ENCODE measurements at regions not wholly inside any gene's neighbourhood (a gene's known extent, or its start where the extent isn't known, plus 50 kb on each side); places are given as distances from the start of the nearest gene placed in this dataset.

DNA sequence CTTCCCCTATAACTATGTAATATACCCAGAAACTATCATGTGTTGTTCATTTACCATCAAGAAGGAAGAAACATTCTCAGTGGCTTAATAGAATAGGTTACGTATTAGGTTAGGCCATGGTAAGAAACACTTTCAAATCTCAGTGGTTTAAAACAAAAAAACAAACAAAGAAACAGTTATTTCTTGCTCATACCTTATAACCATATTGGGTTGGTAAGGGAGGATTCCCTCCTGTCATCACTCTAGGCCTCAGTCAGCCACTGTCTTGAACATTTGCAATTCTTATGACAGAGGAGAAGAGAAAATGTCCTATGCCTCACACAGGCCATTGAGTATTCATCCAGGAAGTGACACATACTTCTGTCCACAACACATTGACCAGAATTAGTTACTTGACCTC lies 727.7 kb upstream of the NECTIN3 start:
- BruUV-seq (replicated peaks) = no TSS peak
- intact Hi-C loops (cut with micrococcal nuclease) = no loop called here
- ATAC-seq (no peak), FAIRE-seq (no peak), DNase-seq (ENCODE audit: extremely low read depth in 1 of 4, low spot score in 3 of 4) (no peak)
- H3K9me3 ChIP-seq (replicated peaks; ENCODE audit: control insufficient read depth, insufficient read depth, low read depth, low read length) = no peaks in the 10 kb centered on the region
- in situ Hi-C loops (cut with MboI) = no loop called here
- ChIA-PET CTCF (ENCODE audit: low intra/inter-chr PET ratio) (no interaction called here), POLR2A (no interaction called here)
- no peak overlapping the region for H3K4me3 ChIP-seq
- no peaks in the 10 kb centered on the region for H3K27me3 ChIP-seq (ENCODE audit: control insufficient read depth in 2 of 2, insufficient read depth in 2 of 2, low read length in 2 of 2)
- H4K20me1 ChIP-seq (replicated peaks; ENCODE audit: control insufficient read depth, insufficient read depth, low read length) = no peaks in the 10 kb centered on the region
- WGBS (ENCODE audit: insufficient coverage, low coverage, missing lambda C conversion rate) = 11% methylated on average over 1 of the region's 1 CpG
- H3K79me2 ChIP-seq (ENCODE audit: control insufficient read depth, insufficient read depth, low read length) = no peaks in the 10 kb centered on the region
- H3K4me1 ChIP-seq (replicated peaks in 1 of 2; ENCODE audit: control insufficient read depth in 2 of 2, insufficient read depth in 2 of 2, low read length in 2 of 2) = no peaks in the 10 kb centered on the region
- no peaks in the 10 kb centered on the region for H3K9me1 ChIP-seq (ENCODE audit: control insufficient read depth, insufficient read depth, low read length)
- no peaks in the 10 kb centered on the region for H3K36me3 ChIP-seq (ENCODE audit: control insufficient read depth, insufficient read depth, low read length)
- no peak overlapping the region for H3K27ac ChIP-seq (ENCODE audit: extremely low read depth, low read depth, low read length)
- no peak overlapping the region for H3K4me2 ChIP-seq (ENCODE audit: insufficient read depth, low read length)
- H2AFZ ChIP-seq (ENCODE audit: low read depth, low read length) = no peak overlapping the region
- H3K9ac ChIP-seq (ENCODE audit: insufficient read depth in 1 of 2, low read depth in 2 of 2, low read length in 2 of 2) = no peak overlapping the region
- no peak for TF ChIP-seq SIX5 (IDR thresholded peaks at IDR 0.05; ENCODE audit: borderline replicate concordance in 1 of 2, insufficient read depth in 1 of 2, low read depth in 1 of 2, low read length in 2 of 2)
- TF ChIP-seq SP2 (IDR thresholded peaks at IDR 0.05; ENCODE audit: extremely low read depth, low read depth, low read length, poor library complexity, severe bottlenecking) = no peak
- TF ChIP-seq ZNF408 (CRISPR knock-in tag; IDR thresholded peaks at IDR 0.05; ENCODE audit: low read depth) = no peak
- no peak for TF ChIP-seq SAP30 (IDR thresholded peaks at IDR 0.05; ENCODE audit: borderline replicate concordance, insufficient read depth, low read depth, low read length, poor library complexity, severe bottlenecking)
- no peak for TF ChIP-seq POLR2G (IDR thresholded peaks at IDR 0.05; ENCODE audit: low read depth, low read length)
- TF ChIP-seq, protein P1, sequence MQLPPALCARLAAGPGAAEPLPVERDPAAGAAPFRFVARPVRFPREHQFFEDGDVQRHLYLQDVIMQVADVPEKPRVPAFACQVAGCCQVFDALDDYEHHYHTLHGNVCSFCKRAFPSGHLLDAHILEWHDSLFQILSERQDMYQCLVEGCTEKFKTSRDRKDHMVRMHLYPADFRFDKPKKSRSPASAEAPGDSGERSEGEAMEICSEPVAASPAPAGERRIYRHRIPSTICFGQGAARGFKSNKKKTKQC (CRISPR knock-in tag; IDR thresholded peaks at IDR 0.05) = no peak
- TF ChIP-seq, protein P2, sequence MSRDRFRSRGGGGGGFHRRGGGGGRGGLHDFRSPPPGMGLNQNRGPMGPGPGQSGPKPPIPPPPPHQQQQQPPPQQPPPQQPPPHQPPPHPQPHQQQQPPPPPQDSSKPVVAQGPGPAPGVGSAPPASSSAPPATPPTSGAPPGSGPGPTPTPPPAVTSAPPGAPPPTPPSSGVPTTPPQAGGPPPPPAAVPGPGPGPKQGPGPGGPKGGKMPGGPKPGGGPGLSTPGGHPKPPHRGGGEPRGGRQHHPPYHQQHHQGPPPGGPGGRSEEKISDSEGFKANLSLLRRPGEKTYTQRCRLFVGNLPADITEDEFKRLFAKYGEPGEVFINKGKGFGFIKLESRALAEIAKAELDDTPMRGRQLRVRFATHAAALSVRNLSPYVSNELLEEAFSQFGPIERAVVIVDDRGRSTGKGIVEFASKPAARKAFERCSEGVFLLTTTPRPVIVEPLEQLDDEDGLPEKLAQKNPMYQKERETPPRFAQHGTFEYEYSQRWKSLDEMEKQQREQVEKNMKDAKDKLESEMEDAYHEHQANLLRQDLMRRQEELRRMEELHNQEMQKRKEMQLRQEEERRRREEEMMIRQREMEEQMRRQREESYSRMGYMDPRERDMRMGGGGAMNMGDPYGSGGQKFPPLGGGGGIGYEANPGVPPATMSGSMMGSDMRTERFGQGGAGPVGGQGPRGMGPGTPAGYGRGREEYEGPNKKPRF (IDR thresholded peaks at IDR 0.05; ENCODE audit: low read depth, low read length) = no peak
- TF ChIP-seq ZNF347 (CRISPR knock-in tag; IDR thresholded peaks at IDR 0.05; ENCODE audit: low read depth) = no peak
- TF ChIP-seq, protein P3, sequence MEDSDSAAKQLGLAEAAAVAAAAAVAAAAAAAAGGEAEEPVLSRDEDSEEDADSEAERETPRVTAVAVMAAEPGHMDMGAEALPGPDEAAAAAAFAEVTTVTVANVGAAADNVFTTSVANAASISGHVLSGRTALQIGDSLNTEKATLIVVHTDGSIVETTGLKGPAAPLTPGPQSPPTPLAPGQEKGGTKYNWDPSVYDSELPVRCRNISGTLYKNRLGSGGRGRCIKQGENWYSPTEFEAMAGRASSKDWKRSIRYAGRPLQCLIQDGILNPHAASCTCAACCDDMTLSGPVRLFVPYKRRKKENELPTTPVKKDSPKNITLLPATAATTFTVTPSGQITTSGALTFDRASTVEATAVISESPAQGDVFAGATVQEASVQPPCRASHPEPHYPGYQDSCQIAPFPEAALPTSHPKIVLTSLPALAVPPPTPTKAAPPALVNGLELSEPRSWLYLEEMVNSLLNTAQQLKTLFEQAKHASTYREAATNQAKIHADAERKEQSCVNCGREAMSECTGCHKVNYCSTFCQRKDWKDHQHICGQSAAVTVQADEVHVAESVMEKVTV (CRISPR knock-in tag; IDR thresholded peaks at IDR 0.05) = no peak
- TF ChIP-seq, protein P4, sequence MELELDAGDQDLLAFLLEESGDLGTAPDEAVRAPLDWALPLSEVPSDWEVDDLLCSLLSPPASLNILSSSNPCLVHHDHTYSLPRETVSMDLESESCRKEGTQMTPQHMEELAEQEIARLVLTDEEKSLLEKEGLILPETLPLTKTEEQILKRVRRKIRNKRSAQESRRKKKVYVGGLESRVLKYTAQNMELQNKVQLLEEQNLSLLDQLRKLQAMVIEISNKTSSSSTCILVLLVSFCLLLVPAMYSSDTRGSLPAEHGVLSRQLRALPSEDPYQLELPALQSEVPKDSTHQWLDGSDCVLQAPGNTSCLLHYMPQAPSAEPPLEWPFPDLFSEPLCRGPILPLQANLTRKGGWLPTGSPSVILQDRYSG (tag; conservative IDR thresholded peaks at IDR 0.05; ENCODE audit: low read depth) = no peak
- no peak for TF ChIP-seq TAF7 (tag; IDR thresholded peaks at IDR 0.05)
- TF ChIP-seq GTF2F1 (IDR thresholded peaks at IDR 0.05; ENCODE audit: low read depth, low read length) = no peak
- TF ChIP-seq, protein P5, sequence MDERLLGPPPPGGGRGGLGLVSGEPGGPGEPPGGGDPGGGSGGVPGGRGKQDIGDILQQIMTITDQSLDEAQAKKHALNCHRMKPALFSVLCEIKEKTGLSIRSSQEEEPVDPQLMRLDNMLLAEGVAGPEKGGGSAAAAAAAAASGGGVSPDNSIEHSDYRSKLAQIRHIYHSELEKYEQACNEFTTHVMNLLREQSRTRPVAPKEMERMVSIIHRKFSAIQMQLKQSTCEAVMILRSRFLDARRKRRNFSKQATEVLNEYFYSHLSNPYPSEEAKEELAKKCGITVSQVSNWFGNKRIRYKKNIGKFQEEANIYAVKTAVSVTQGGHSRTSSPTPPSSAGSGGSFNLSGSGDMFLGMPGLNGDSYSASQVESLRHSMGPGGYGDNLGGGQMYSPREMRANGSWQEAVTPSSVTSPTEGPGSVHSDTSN (CRISPR knock-in tag; IDR thresholded peaks at IDR 0.05; ENCODE audit: low read depth) = no peak
- TF ChIP-seq, protein P5 (tag; conservative IDR thresholded peaks at IDR 0.05; ENCODE audit: low read depth) = no peak

Measured in K562 (cell line).